ENCODE measurements at regions not wholly inside any gene's neighbourhood (a gene's known extent, or its start where the extent isn't known, plus 50 kb on each side); places are given as distances from the start of the nearest gene placed in this dataset.
"Not testable (repeated sequence)": the region's sequence is repeated elsewhere in the genome, so short reads cannot be mapped to it uniquely, and the experiment has no call there.

DNA sequence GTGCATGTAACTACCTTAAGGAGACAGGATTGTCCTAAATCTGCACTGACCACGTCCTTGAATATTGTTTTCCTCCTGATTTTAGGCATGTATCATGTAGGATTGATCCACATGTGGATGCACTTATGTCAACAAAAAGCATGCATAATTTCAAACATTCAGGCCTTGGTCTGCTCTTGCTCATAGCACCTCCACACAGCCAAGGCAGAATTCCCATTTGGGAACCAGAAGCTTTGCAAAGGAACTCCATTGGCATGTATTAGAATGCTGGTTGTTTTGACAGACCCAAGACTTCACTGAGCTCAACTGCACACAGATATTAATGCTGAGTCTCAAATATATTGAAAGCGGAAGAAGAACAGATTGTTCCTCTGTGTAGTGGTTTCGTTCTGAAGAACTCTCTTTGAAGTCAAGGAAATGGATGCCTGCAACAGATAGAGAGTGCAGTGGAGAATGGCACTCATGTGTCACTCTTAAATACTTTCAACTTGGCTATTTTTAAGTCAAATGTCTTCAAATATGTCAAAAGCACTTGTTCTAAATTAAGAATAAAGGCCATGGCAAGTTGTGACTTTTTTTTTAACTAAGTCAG lies 387.6 kb downstream of the LTN1 start:
- H3K27ac ChIP-seq, result no peak overlapping the region
- no peaks in the 10 kb centered on the region for H3K4me1 ChIP-seq (replicated peaks in 1 of 2)
- in situ Hi-C loops (cut with MboI; ENCODE audit: low pct_unique_long_range_greater_than_20kb in 2 of 9, low sequenced_read_pairs in 9 of 9, unreplicated experiment in 9 of 9), result no loop called here
- no peak for ATAC-seq (replicated peaks in 6 of 8)
- WGBS, 10 experiments, result 18 to 81% (median 68%) methylated on average over 2 to 3 of the region's 3 CpGs; no CpG with 5 or more reads in 4 of the 10 experiments
- no peak overlapping the region for H3K4me3 ChIP-seq

DNA sequence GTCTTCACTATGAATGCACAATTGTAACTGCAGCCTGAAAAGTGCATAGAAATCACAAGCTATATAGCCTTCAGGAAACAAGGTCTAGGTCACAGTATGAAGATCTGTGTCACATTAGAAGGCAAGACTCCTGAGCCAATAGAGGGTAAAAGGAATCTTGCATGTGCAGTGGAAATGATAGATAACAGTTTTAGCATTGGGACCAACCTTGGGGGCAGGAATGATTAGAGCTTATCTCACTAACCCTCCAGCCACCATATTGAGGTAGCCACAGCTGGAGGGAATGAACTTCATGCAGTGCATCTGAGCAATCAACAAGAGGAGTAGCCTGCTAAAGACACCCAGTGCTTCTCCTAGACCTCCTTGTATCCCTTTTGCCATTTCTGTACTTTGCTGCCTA lies 390.1 kb downstream of the LTN1 start:
- no peak overlapping the region for H3K27ac ChIP-seq
- in situ Hi-C loops (cut with MboI; ENCODE audit: low pct_unique_long_range_greater_than_20kb in 2 of 9, low sequenced_read_pairs in 9 of 9, unreplicated experiment in 9 of 9), result no loop called here
- ATAC-seq (replicated peaks in 6 of 8), result no peak
- H3K4me1 ChIP-seq (replicated peaks in 1 of 2), result no peaks in the 10 kb centered on the region
- no peak overlapping the region for H3K4me3 ChIP-seq

DNA sequence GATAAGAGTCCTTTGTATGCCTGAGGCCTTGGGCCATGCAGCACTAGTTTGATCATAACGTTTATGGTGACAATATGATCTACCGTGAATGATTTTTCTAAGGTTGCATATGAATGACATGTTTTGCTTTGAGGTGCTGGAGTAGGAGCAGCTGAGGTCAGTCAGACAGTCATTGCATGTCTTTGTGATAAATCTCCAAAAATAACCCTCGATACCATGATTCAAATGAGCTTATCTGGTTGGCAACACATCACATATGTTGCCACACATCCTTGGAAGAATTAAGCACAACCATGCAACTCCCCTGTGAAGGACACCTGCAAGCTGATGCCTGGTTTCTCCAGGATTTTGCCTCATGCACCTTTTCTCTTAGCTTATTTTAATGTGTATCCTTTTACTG lies 394.5 kb downstream of the LTN1 start:
- no peak for ATAC-seq (replicated peaks in 6 of 8)
- H3K27ac ChIP-seq, result no peak overlapping the region
- whole genome bisulfite sequencing, 10 experiments, result 29 to 100% (median 82%) methylated on average over 1 to 3 of the region's 3 CpGs; no CpG with 5 or more reads in 4 of the 10 experiments
- H3K4me1 ChIP-seq (replicated peaks in 1 of 2), result no peaks in the 10 kb centered on the region
- in situ Hi-C loops (cut with MboI; ENCODE audit: low pct_unique_long_range_greater_than_20kb in 2 of 9, low sequenced_read_pairs in 9 of 9, unreplicated experiment in 9 of 9), result no loop called here
- H3K4me3 ChIP-seq, result no peak overlapping the region

DNA sequence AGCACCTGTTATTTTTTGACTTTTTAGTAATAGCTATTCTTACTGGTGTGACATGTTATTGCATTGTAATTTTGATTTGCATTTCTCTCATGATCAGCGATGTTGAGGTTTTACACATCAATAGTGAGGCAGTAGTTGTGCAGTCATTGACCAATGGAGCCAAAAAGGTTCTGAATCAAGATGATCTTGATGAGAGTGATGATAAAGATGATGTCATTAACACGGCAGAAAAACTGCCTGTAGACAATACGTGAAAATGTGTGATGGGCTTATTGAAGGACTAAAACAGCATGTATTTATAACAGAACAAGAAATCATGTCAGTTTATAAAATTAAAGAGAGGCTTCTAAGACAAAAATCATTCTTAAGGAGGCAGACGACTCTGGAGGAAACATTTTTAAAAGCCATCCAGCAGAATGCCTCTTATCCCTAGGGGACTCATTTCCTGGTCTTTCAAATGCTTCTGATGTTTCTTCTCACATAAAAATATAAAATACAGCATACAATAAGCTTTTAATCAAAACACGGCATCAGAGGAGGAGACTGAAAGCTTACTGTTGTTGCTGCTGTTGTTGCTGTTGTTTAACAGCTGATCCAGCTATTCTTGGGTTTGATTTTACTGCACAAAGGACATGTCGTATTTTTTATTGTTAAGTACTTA lies 400.3 kb downstream of the LTN1 start:
- H3K4me1 ChIP-seq (replicated peaks in 1 of 2), result no peaks in the 10 kb centered on the region
- in situ Hi-C loops (cut with MboI; ENCODE audit: low pct_unique_long_range_greater_than_20kb in 2 of 9, low sequenced_read_pairs in 9 of 9, unreplicated experiment in 9 of 9), result no loop called here
- H3K27ac ChIP-seq, result no peak overlapping the region
- ATAC-seq (replicated peaks in 6 of 8), result no peak
- H3K4me3 ChIP-seq, result no peak overlapping the region
- WGBS, 10 experiments, result 0 to 90% (median 66%) methylated on average over 2 to 6 of the region's 6 CpGs

DNA sequence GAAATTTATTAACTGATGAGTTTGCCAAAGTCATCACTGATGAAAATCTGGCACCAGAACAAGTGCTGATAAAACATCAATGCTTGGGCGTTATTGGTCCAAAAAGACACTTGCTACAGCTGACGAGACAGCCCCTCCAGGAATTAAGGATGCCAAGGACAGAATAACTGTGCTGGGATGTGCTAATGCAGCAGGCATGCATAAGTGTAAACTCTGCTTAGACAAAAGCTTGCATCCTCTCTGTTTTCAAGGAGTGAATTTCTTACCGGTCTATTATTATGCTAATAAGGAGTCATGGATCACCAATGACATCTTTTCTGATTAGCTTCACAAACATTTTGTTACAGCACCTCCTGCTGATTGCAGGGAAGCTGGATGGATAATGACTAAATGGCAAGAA lies 402.0 kb downstream of the LTN1 start:
- Histone ChIP-seq H3K4me1 (replicated peaks in 1 of 2) (no peaks in the 10 kb centered on the region), H3K4me3 (no peak overlapping the region), H3K27ac (no peak overlapping the region)
- ATAC-seq (replicated peaks in 6 of 8), result no peak
- in situ Hi-C loops (cut with MboI; ENCODE audit: low pct_unique_long_range_greater_than_20kb in 2 of 9, low sequenced_read_pairs in 9 of 9, unreplicated experiment in 9 of 9), result no loop called here
- 20 to 100% (median 53%) methylated on average over 1 to 3 of the region's 3 CpGs; no CpG with 5 or more reads in 1 of the 10 experiments for WGBS, 10 experiments

DNA sequence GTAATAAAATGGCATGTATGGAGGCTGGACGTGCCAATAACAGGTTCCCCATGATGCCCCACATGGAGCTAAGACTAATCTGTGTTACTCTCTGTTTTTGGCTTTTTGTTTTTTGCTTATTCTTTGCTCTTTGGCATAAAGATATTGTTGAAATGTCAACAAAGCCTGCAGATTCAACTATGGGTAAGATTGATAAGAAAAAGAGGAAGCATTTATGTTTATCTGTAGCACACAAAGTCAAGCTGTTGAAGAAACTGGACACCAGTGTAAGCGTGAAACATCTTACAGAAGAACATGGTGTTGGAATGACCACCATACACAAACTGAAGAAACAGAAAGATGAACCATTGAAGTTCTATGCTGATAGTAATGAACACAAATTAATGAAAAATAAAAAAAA lies 402.7 kb downstream of the LTN1 start:
- Histone ChIP-seq H3K4me1 (replicated peaks in 1 of 2) (no peaks in the 10 kb centered on the region), H3K27ac (no peak overlapping the region), H3K4me3 (no peak overlapping the region)
- in situ Hi-C loops (cut with MboI; ENCODE audit: low pct_unique_long_range_greater_than_20kb in 2 of 9, low sequenced_read_pairs in 9 of 9, unreplicated experiment in 9 of 9), result no loop called here
- WGBS, 10 experiments, result 50 to 100% (median 61%) methylated on average over 1 to 2 of the region's 2 CpGs; no CpG with 5 or more reads in 1 of the 10 experiments
- no peak for ATAC-seq (replicated peaks in 6 of 8)

DNA sequence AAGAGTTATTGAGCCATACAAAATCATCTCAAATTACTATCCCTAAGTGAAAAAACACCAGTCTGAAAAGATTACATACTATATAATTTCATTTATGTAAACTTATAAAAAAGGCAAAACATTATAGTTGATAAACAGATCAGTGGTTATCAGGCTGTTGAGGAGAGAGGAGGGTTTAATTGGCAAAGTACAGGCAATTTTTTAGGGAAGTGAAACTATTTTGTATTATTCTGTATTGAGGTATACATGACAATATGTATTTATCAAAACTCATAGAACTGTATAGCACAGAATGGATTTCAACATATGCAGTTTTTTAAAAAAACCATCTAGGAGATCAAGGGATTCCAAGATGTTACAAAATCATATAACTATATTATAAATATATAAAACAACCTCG lies 403.7 kb downstream of the LTN1 start:
- Histone ChIP-seq H3K4me1 (replicated peaks in 1 of 2) (no peaks in the 10 kb centered on the region), H3K27ac (no peak overlapping the region), H3K4me3 (no peak overlapping the region)
- no peak for ATAC-seq (replicated peaks in 6 of 8)
- 14 to 100% (median 76%) methylated on average over 1 of the region's 1 CpG; no CpG with 5 or more reads in 2 of the 10 experiments for WGBS, 10 experiments
- in situ Hi-C loops (cut with MboI; ENCODE audit: low pct_unique_long_range_greater_than_20kb in 2 of 9, low sequenced_read_pairs in 9 of 9, unreplicated experiment in 9 of 9), result no loop called here

DNA sequence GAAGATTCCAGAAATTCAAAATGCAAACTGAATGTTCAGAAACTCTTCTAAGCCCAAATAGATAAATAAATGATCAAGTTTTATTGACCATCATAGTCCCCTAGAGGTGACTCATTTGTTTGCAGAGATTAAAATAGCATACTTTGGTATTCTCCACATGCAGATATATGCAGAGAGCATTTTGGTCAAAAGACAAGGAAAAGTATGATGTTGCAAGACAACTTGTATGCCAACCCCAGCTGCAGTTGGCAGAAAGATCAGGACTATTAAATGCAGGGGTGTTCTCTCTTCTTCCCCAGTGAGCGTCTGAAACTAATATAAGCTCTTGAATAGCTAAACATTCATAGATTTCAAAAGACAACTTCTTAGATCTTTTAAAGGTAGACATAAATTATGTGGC lies 404.9 kb downstream of the LTN1 start:
- ATAC-seq (replicated peaks in 6 of 8), result peak in 3 of 8 experiments; percentile 91 to 99 (median 97)
- Histone ChIP-seq H3K4me3 (no peak overlapping the region), H3K27ac (no peak overlapping the region), H3K4me1 (replicated peaks in 1 of 2) (no peaks in the 10 kb centered on the region)
- in situ Hi-C loops (cut with MboI; ENCODE audit: low pct_unique_long_range_greater_than_20kb in 2 of 9, low sequenced_read_pairs in 9 of 9, unreplicated experiment in 9 of 9), result no loop called here
- 0 to 67% (median 0%) methylated on average over 1 of the region's 1 CpG; no CpG with 5 or more reads in 2 of the 10 experiments for WGBS, 10 experiments

DNA sequence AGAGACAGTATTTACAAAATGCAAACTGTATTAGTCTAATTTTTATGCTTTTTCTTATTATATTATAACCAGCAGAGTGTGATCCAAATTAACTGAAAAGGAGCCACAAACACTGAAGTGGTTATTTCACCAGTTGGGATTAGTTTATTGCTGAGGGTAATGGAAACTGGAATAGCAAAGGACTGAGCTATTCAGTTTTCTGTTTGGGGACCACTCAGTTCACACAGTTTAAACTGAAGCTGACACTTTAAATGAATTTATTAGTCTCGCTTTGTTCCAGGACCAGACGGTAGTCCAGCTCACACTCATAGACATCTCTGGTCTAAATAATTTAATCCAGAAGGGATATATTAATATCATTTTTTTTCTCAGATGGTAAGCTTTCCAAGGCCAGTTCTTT lies 410.7 kb downstream of the LTN1 start:
- ATAC-seq (replicated peaks in 6 of 8), result no peak
- Histone ChIP-seq H3K4me3 (no peak overlapping the region), H3K27ac (no peak overlapping the region), H3K4me1 (replicated peaks in 1 of 2) (no peaks in the 10 kb centered on the region)
- in situ Hi-C loops (cut with MboI; ENCODE audit: low pct_unique_long_range_greater_than_20kb in 2 of 9, low sequenced_read_pairs in 9 of 9, unreplicated experiment in 9 of 9), result no loop called here
- 77 to 100% (median 94%) methylated on average over 2 of the region's 2 CpGs; no CpG with 5 or more reads in 3 of the 10 experiments for WGBS, 10 experiments

DNA sequence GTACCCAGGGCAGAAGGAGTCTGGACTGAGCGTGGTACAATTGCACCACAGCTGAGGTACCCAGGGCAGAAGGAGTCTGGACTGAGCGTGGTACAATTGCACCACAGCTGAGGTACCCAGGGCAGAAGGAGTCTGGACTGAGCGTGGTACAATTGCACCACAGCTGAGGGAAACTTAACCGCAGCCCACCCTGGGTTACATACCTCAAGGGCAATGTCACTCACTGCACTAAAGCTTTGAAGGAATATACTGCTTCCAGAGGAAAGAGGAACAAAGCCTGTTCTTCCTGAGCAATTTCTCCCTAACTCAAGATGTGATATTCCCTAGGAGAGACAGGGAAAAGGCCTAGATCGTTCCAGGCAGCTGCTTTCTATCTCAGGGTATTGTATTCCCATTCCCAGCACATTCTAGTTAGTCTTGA lies 411.4 kb downstream of the LTN1 start:
- H3K4me3 ChIP-seq; H3K4me1 ChIP-seq (replicated peaks in 1 of 2); in situ Hi-C loops (cut with MboI; ENCODE audit: low pct_unique_long_range_greater_than_20kb in 2 of 9, low sequenced_read_pairs in 9 of 9, unreplicated experiment in 9 of 9); H3K27ac ChIP-seq; ATAC-seq (replicated peaks in 6 of 8): not testable (repeated sequence)
- 63 to 100% (median 88%) methylated on average over 1 to 3 of the region's 5 CpGs; no CpG with 5 or more reads in 3 of the 10 experiments for WGBS, 10 experiments

DNA sequence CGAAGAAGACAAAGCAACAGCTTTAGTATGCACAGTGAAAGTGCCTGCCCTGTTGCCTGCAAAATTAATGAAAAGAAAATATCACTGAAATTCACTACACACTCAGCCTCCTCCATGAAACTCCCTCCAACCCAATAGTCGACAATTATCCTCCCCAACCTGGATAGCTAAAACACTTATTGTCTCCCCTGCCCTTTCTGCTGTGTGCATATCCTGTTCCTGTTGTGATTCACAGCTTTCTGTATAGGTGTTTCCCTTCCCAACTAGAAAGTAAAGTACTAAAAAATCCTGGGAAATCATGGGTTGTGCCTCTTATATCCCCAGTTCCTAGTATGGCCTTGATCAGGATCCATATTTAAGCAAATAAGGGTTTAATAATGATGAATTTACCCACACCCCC lies 412.1 kb downstream of the LTN1 start:
- ATAC-seq (replicated peaks in 6 of 8), result no peak
- Histone ChIP-seq H3K27ac (no peak overlapping the region), H3K4me3 (no peak overlapping the region), H3K4me1 (replicated peaks in 1 of 2) (no peaks in the 10 kb centered on the region)
- 17 to 83% (median 59%) methylated on average over 1 to 2 of the region's 2 CpGs; no CpG with 5 or more reads in 2 of the 10 experiments for WGBS, 10 experiments
- in situ Hi-C loops (cut with MboI; ENCODE audit: low pct_unique_long_range_greater_than_20kb in 2 of 9, low sequenced_read_pairs in 9 of 9, unreplicated experiment in 9 of 9), result no loop called here

DNA sequence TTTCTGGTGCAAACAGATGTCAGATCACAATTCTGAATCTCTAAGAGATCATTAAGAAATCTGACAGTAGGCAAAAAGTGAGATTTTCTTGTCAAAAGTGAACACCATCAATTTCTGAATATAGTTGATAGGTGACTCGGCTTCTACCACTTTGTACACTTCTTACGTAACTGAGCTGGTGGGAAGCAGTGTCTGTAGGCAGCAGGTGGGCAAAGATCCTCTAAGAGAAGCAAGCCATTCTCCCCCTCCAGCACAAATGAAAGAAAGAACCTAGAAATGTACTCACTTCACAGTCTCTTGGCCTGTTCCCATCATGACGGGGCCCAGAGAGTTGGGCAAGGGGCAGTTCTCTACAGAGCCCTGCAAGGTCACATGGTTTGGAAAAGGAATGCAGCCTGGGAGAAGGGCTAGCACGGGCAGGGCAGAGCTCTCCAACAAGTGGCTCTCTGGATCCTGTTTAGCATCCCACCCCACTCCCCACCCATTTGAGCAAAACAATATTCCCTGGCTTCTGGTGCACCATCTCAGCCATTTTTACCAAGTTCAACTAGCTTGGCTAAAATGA lies 412.6 kb downstream of the LTN1 start:
- 14 to 90% (median 76%) methylated on average over 1 to 4 of the region's 4 CpGs; no CpG with 5 or more reads in 2 of the 10 experiments for WGBS, 10 experiments
- no peak overlapping the region for H3K4me3 ChIP-seq
- no peak overlapping the region for H3K27ac ChIP-seq
- in situ Hi-C loops (cut with MboI; ENCODE audit: low pct_unique_long_range_greater_than_20kb in 2 of 9, low sequenced_read_pairs in 9 of 9, unreplicated experiment in 9 of 9), result no loop called here
- no peaks in the 10 kb centered on the region for H3K4me1 ChIP-seq (replicated peaks in 1 of 2)
- ATAC-seq (replicated peaks in 6 of 8), result peak in 4 of 8 experiments; percentile 26 to 75 (median 40)

DNA sequence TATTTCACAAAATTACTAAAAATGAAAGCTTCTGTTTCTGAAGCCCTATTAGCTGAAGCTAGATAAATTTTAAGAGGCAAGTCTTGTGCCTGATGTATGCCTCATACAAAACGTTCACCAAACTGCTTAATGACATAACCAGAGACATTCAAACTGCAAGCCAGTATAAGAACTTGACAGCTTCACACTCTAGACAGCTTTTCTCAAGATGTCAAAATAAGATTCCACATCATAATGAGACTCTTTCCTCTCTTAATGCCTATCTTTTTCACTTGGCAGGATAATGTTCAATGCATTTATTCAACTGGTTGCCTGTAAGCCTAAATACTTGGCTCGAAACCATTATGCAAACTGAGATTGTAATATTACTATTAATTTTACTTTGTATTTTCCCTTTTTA lies 424.0 kb downstream of the LTN1 start:
- no peaks in the 10 kb centered on the region for H3K4me1 ChIP-seq (replicated peaks in 1 of 2)
- no peak overlapping the region for H3K4me3 ChIP-seq
- no peak overlapping the region for H3K27ac ChIP-seq
- 17 to 100% (median 59%) methylated on average over 1 to 2 of the region's 2 CpGs; no CpG with 5 or more reads in 1 of the 10 experiments for WGBS, 10 experiments
- ATAC-seq (replicated peaks in 6 of 8), result no peak
- in situ Hi-C loops (cut with MboI; ENCODE audit: low pct_unique_long_range_greater_than_20kb in 2 of 9, low sequenced_read_pairs in 9 of 9, unreplicated experiment in 9 of 9), result no loop called here

DNA sequence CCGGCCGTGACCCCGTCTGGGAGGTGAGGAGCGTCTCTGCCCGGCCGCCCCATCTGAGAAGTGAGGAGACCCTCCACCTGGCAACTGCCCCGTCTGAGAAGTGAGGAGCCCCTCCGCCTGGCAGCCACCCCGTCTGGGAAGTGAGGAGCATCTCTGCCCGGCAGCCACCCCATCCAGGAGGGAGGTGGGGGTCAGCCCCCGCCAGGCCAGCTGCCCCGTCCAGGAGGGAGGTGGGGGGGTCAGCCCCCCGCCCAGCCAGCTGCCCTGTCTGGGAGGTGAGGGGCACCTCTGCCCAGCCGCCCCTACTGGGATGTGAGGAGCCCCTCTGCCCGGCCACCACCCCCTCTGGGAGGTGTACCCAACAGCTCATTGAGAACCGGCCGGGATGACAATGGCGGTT lies 428.7 kb downstream of the LTN1 start:
- no CpG with 5 or more reads among the region's 18 CpGs for WGBS, 10 experiments
- H3K27ac ChIP-seq; H3K4me3 ChIP-seq; ATAC-seq (replicated peaks in 6 of 8); in situ Hi-C loops (cut with MboI; ENCODE audit: low pct_unique_long_range_greater_than_20kb in 2 of 9, low sequenced_read_pairs in 9 of 9, unreplicated experiment in 9 of 9); H3K4me1 ChIP-seq (replicated peaks in 1 of 2): not testable (repeated sequence)

Measured in motor neuron (in vitro differentiated cells).